GM12891 (cell line): ENCODE measurements at regions not wholly inside any gene's neighbourhood (a gene's known extent, or its start where the extent isn't known, plus 50 kb on each side); places are given as distances from the start of the nearest gene placed in this dataset.

Experiments used
- PAX5 ChIP-seq: IDR thresholded peaks from 2 replicates; pipeline ENCODE4 v1.6.1; 2011; ENCODE audit warnings: low read length, moderate library complexity, mild to moderate bottlenecking; ENCODE audit not compliant: insufficient read depth, severe bottlenecking
- POLR2A ChIP-seq: IDR thresholded peaks from 2 replicates; pipeline ENCODE4 v1.6.1; 2011; ENCODE audit warnings: low read depth, low read length, control low read depth
- POLR2AphosphoS5 ChIP-seq: IDR thresholded peaks from 2 replicates; pipeline ENCODE4 v1.6.1; 2011; ENCODE audit warnings: low read depth, low read length, control low read depth
- POU2F2 ChIP-seq: IDR thresholded peaks from 2 replicates; pipeline ENCODE4 v1.6.1; 2011; ENCODE audit warnings: low read depth, mild to moderate bottlenecking, control low read depth, low read length, moderate library complexity
- SPI1 ChIP-seq: IDR thresholded peaks from 2 replicates; pipeline ENCODE4 v1.6.1; 2011; ENCODE audit warnings: low read depth, low read length, control low read depth
- TAF1 ChIP-seq: IDR thresholded peaks from 2 replicates; pipeline ENCODE4 v1.6.1; 2011; ENCODE audit warnings: low read depth, low read length, control low read depth

DNA sequence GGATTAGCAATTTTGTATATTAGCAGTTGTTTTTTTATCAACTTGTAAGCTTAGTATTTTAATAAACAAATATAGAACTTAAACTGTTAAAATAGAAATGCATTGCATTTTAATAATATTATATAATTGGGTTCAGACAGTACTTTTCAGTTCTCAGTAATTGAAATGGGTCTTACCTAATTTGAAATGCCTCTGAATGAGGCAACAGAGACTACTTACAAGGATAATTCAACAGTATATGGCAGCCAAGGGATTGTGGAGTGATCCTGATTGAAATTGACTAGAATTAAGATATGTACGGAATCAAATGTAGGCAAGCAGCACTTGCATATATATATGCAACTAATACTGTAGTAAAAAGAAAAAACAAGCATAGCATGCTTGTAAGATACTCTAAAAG lies 1503.9 kb upstream of the MIR17HG start:
- TF ChIP-seq POLR2AphosphoS5 = no peak
- TF ChIP-seq POLR2A = no peak
- no peak for TF ChIP-seq SPI1
- no peak for TF ChIP-seq TAF1
- no peak for TF ChIP-seq POU2F2
- no peak for TF ChIP-seq PAX5
